A549 (cell line): ENCODE measurements at regions not wholly inside any gene's neighbourhood (a gene's known extent, or its start where the extent isn't known, plus 50 kb on each side); places are given as distances from the start of the nearest gene placed in this dataset.

ENCODE experiments used
- ATAC-seq, 2 experiments: fragments of 200-7000 bp in 1 of 2; fragments of >200 bp in 1 of 2; cut with Nextera tagmentation in 1 of 2; cut with Tn5 transposase in 1 of 2; 3 replicates each; pipeline versions ENCODE4 v1.8.0 to v1.9.1; 2018 to 2020; ENCODE audit warnings: mild to moderate bottlenecking in 1 of 2, moderate library complexity in 1 of 2
- CTCF ChIA-PET: fragments of 300-600 bp; sonication (Branson Sonifier 250); formaldehyde crosslinking; extraction: SDS; loops from one replicate; lab custom pipeline; 2021; ENCODE audit warnings: antibody characterized with exemption, inconsistent platforms; lab: Yijun Ruan, JAX
- POLR2A ChIA-PET: fragments of 350-600 bp; formaldehyde crosslinking; extraction: SDS; loops from one replicate; lab custom pipeline; 2021; ENCODE audit warnings: antibody characterized with exemption, inconsistent platforms; lab: Yijun Ruan, JAX
- DNase-seq, 2 experiments: peaks; one replicate each; pipeline versions ENCODE4 v3.0.0 to v3.0.0-alpha.2; 2011 to 2016; ENCODE audit warnings: low read depth in 1 of 2, low spot score in 1 of 2
- FAIRE-seq: peaks from 2 replicates; lab custom pipeline; 2011; peaks lifted over from hg19 to GRCh38; lab: Jason Lieb, UNC
- H3K27ac ChIP-seq, 2 experiments: fragments of >200 bp; sonication (Bioruptor Twin); formaldehyde crosslinking; 3 replicates each; pipeline ENCODE4 v1.5.1; 2016 to 2017
- H3K4me1 ChIP-seq: fragments of >200 bp; sonication (Bioruptor Twin); formaldehyde crosslinking; 3 replicates; pipeline ENCODE4 v1.6.1; 2016
- H3K4me2 ChIP-seq: fragments of >200 bp; sonication (Bioruptor Twin); formaldehyde crosslinking; 3 replicates; pipeline ENCODE4 v1.6.1; 2016
- H3K4me3 ChIP-seq: fragments of >200 bp; sonication (Bioruptor Twin); formaldehyde crosslinking; 3 replicates; pipeline ENCODE4 v1.5.1; 2016
- H3K9me3 ChIP-seq: fragments of >200 bp; sonication (Bioruptor Twin); formaldehyde crosslinking; 3 replicates; pipeline ENCODE4 v1.6.1; 2016
- ATOH8 ChIP-seq: fragments of 250-450 bp; sonication (Bioruptor Pico); IDR thresholded peaks from 2 replicates; pipeline ENCODE4 v1.5.0; 2020; ENCODE audit warnings: low read depth, mild to moderate bottlenecking, moderate library complexity
- BHLHE40 ChIP-seq: IDR thresholded peaks from 2 replicates; pipeline ENCODE4 v1.6.1; 2012; ENCODE audit warnings: low read depth, low read length, inconsistent platforms
- CBX2 ChIP-seq: fragments of 200-600 bp; sonication (generic); IDR thresholded peaks from 2 replicates; pipeline ENCODE4 v1.6.1; 2016; ENCODE audit warnings: low read depth, mild to moderate bottlenecking, borderline replicate concordance
- CEBPB ChIP-seq, 2 experiments: fragments of >200 bp in 1 of 2; sonication (Bioruptor Twin) in 1 of 2; formaldehyde crosslinking in 1 of 2; IDR thresholded peaks; 2 replicates each; pipeline ENCODE4 v1.6.1; 2012 to 2016
- CHD2 ChIP-seq: fragments of 150-350 bp; IDR thresholded peaks from 2 replicates; pipeline ENCODE4 v1.6.1; 2014; ENCODE audit warnings: low read length; ENCODE audit not compliant: partially characterized antibody
- E2F6 ChIP-seq: IDR thresholded peaks from 2 replicates; pipeline ENCODE4 v1.6.1; 2012; ENCODE audit warnings: low read depth, borderline replicate concordance
- EHMT2 ChIP-seq: fragments of 200-600 bp; sonication (generic); IDR thresholded peaks from 2 replicates; pipeline ENCODE4 v1.6.1; 2016; ENCODE audit warnings: antibody characterized with exemption, low read depth, mild to moderate bottlenecking, moderate library complexity
- EP300 ChIP-seq, 2 experiments: fragments of >200 bp; sonication (Bioruptor Twin); formaldehyde crosslinking; IDR thresholded peaks; 2 replicates in 1 of 2; 3 replicates in 1 of 2; pipeline ENCODE4 v1.6.1; 2016 to 2017
- ESRRA ChIP-seq: fragments of 150-350 bp; IDR thresholded peaks from 2 replicates; pipeline ENCODE4 v1.6.1; 2014; ENCODE audit warnings: mild to moderate bottlenecking, low read length, borderline replicate concordance
- FOSL2 ChIP-seq, 2 experiments: fragments of 450-650 bp in 1 of 2; fragments of >200 bp in 1 of 2; sonication (Bioruptor Twin) in 1 of 2; formaldehyde crosslinking; IDR thresholded peaks; 2 replicates each; pipeline versions ENCODE4 v1.5.0 to v1.6.1; 2016 to 2020; ENCODE audit warnings: mild to moderate bottlenecking in 1 of 2, moderate library complexity in 1 of 2
- GATA3 ChIP-seq: IDR thresholded peaks from 2 replicates; pipeline ENCODE4 v1.6.1; 2012; ENCODE audit warnings: borderline replicate concordance
- HDAC2 ChIP-seq: fragments of 200-600 bp; sonication (generic); IDR thresholded peaks from 2 replicates; pipeline ENCODE4 v1.6.1; 2016
- HES2 ChIP-seq: fragments of >200 bp; sonication (Bioruptor Twin); formaldehyde crosslinking; IDR thresholded peaks from 2 replicates; pipeline ENCODE4 v1.6.1; 2016
- HEYL ChIP-seq: fragments of 250-450 bp; sonication (Bioruptor Pico); IDR thresholded peaks from 2 replicates; pipeline ENCODE4 v1.8.0; 2021; ENCODE audit warnings: mild to moderate bottlenecking, moderate library complexity
- JUN ChIP-seq, 2 experiments: fragments of >200 bp; sonication (Bioruptor Twin); formaldehyde crosslinking; IDR thresholded peaks; 2 replicates in 1 of 2; 3 replicates in 1 of 2; pipeline ENCODE4 v1.6.1; 2016 to 2017
- JUNB ChIP-seq: fragments of >200 bp; sonication (Bioruptor Twin); formaldehyde crosslinking; IDR thresholded peaks from 2 replicates; pipeline ENCODE4 v1.6.1; 2016
- KDM1A ChIP-seq: fragments of 200-600 bp; sonication (generic); IDR thresholded peaks from 2 replicates; pipeline ENCODE4 v1.6.1; 2016; ENCODE audit warnings: low read depth, mild to moderate bottlenecking
- MAFK ChIP-seq: fragments of 450-650 bp; IDR thresholded peaks from 2 replicates; pipeline ENCODE4 v1.6.1; 2014; ENCODE audit not compliant: partially characterized antibody
- MAX ChIP-seq: IDR thresholded peaks from 2 replicates; pipeline ENCODE4 v1.6.1; 2012
- TP53 ChIP-seq: fragments of 250-450 bp; sonication (Bioruptor Pico); IDR thresholded peaks from 2 replicates; pipeline ENCODE4 v1.5.0; 2021; ENCODE audit warnings: mild to moderate bottlenecking, moderate library complexity
- USF2 ChIP-seq: fragments of 450-650 bp; IDR thresholded peaks from 2 replicates; pipeline ENCODE4 v1.6.1; 2014; ENCODE audit warnings: antibody characterized with exemption
- WGBS: methylation state at CpG from one replicate; pipeline ENCODE4 v1.1.6; 2017; ENCODE audit errors: missing lambda C conversion rate; 5-methylcytosine and 5-hydroxymethylcytosine counted together

GRCh38 chr18:67363694-67364093, 152.8 kb downstream of the DSEL start:
- ATAC-seq: no peak
- Histone ChIP-seq H3K27ac (no peak overlapping the region), H3K4me3 (no peak overlapping the region), H3K9me3 (no peaks in the 10 kb centered on the region), H3K4me2 (no peak overlapping the region), H3K4me1 (peaks cover 17% of the 10 kb centered on the region)
- no peak for DNase-seq
- WGBS: 86% methylated on average over 3 of the region's 3 CpGs
- no peak for FAIRE-seq
- TF ChIP-seq ATOH8 (CRISPR knock-in tag) (no peak), JUN (IDR thresholded peaks at IDR 0.05) (no peak), EHMT2 (no peak), E2F6 (no peak), CEBPB (IDR thresholded peaks at IDR 0.05) (no peak), HDAC2 (no peak), KDM1A (no peak), CHD2 (no peak), TP53 (CRISPR knock-in tag) (no peak), CBX2 (no peak), HES2 (no peak), BHLHE40 (no peak)
- ChIA-PET CTCF (no interaction called here), POLR2A (no interaction called here)

- ATAC-seq (no peak), FAIRE-seq (no peak), DNase-seq (no peak)
- TF ChIP-seq CHD2 (no peak), ESRRA (no peak)
- Histone ChIP-seq H3K27ac (no peak overlapping the region), H3K4me1 (peaks cover 17% of the 10 kb centered on the region), H3K9me3 (no peaks in the 10 kb centered on the region), H3K4me3 (no peak overlapping the region), H3K4me2 (no peak overlapping the region)
- CTCF ChIA-PET: no interaction called here
- POLR2A ChIA-PET: no interaction called here
- 92% methylated on average over 2 of the region's 2 CpGs for WGBS
Observed at GRCh38 chr18:67362906-67363305, 153.6 kb downstream of the DSEL start.

- H3K4me2 ChIP-seq: peak overlapping the region; percentile 72
- ChIA-PET POLR2A (no interaction called here), CTCF (no interaction called here)
- DNase-seq (peak; percentile 36 to 78), FAIRE-seq (no peak), ATAC-seq (peak; percentile 99)
- H3K4me1 ChIP-seq: peaks cover 17% of the 10 kb centered on the region
- TF ChIP-seq FOSL2 (IDR thresholded peaks at IDR 0.05) (peak; percentile 75), FOSL2 (CRISPR knock-in tag; IDR thresholded peaks at IDR 0.05) (peak; percentile 89), MAFK (no peak), MAX (0 out of 2 replicates have a peak, but pooled peaks have one; percentile 26), JUN (IDR thresholded peaks at IDR 0.05) (peak in 1 of 2 experiments; percentile 43; a peak in 1 of 5 replicates), JUNB (peak; percentile 73), GATA3 (peak; percentile 45; the same call in 1 of the 2 replicates), HEYL (CRISPR knock-in tag) (no peak), USF2 (peak; percentile 64), EP300 (IDR thresholded peaks at IDR 0.05) (no peak)
- H3K4me3 ChIP-seq: peak overlapping the region; percentile 22; the same call in 1 of the 3 replicates
- H3K27ac ChIP-seq: peak overlapping the region; percentile 68 to 84
- 4% methylated on average over 8 of the region's 8 CpGs for WGBS
- H3K9me3 ChIP-seq: no peaks in the 10 kb centered on the region
Observed at GRCh38 chr18:67359873-67360838, 156.4 kb downstream of the DSEL start.
